ENCODE measurements at regions not wholly inside any gene's neighbourhood (a gene's known extent, or its start where the extent isn't known, plus 50 kb on each side); places are given as distances from the start of the nearest gene placed in this dataset.
"Not testable (repeated sequence)": the region's sequence is repeated elsewhere in the genome, so short reads cannot be mapped to it uniquely, and the experiment has no call there.

GRCh38 chr17:70956726-70957125 lies 787.4 kb downstream of the KCNJ2 start:
- DNase-seq = no peak

- no peak for DNase-seq
Measured at GRCh38 chr17:70961341-70961740, 792.0 kb downstream of the KCNJ2 start.

GRCh38 chr17:70968302-70968701 lies 799.0 kb downstream of the KCNJ2 start:
- no peak for DNase-seq

GRCh38 chr17:70969521-70970034 lies 800.2 kb downstream of the KCNJ2 start:
- DNase-seq = no peak

- no peak for DNase-seq
Measured at GRCh38 chr17:70976447-70976846, 807.1 kb downstream of the KCNJ2 start.

- DNase-seq = no peak
Measured at GRCh38 chr17:70984873-70985272, 815.5 kb downstream of the KCNJ2 start.

GRCh38 chr17:70987867-70988340 lies 818.6 kb downstream of the KCNJ2 start:
- DNase-seq = no peak

GRCh38 chr17:70988622-70989021 lies 819.3 kb downstream of the KCNJ2 start:
- DNase-seq = no peak

- no peak for DNase-seq
Measured at GRCh38 chr17:70989280-70989679, 819.9 kb downstream of the KCNJ2 start.

- DNase-seq = no peak
Measured at GRCh38 chr17:70994194-70994593, 824.9 kb downstream of the KCNJ2 start.

- DNase-seq = no peak
Measured at GRCh38 chr17:70995997-70996396, 826.7 kb downstream of the KCNJ2 start.

- DNase-seq = no peak
Measured at GRCh38 chr17:71003736-71004135, 834.4 kb downstream of the KCNJ2 start.

- no peak for DNase-seq
Measured at GRCh38 chr17:71004413-71004812, 835.1 kb downstream of the KCNJ2 start.

GRCh38 chr17:71011391-71011790 lies 842.1 kb downstream of the KCNJ2 start:
- DNase-seq = no peak

GRCh38 chr17:71019699-71020098 lies 850.4 kb downstream of the KCNJ2 start:
- DNase-seq = no peak

GRCh38 chr17:71022758-71023157 lies 853.4 kb downstream of the KCNJ2 start:
- DNase-seq = no peak

- peak; percentile 77 for DNase-seq
Measured at GRCh38 chr17:71023249-71024030, 854.1 kb downstream of the KCNJ2 start.

GRCh38 chr17:71024172-71024571 lies 854.8 kb downstream of the KCNJ2 start:
- no peak for DNase-seq

- no peak for DNase-seq
Measured at GRCh38 chr17:71024969-71025368, 855.6 kb downstream of the KCNJ2 start.

- DNase-seq = no peak
Measured at GRCh38 chr17:71029246-71029645, 859.9 kb downstream of the KCNJ2 start.

- not testable (repeated sequence) for DNase-seq
Measured at GRCh38 chr17:71031286-71031685, 862.0 kb downstream of the KCNJ2 start.

- peak; percentile 70 for DNase-seq
Measured at GRCh38 chr17:71032746-71033273, 863.5 kb downstream of the KCNJ2 start.

GRCh38 chr17:71033336-71033735 lies 864.0 kb downstream of the KCNJ2 start:
- peak; percentile 66 for DNase-seq

GRCh38 chr17:71035226-71035625 lies 865.9 kb downstream of the KCNJ2 start:
- no peak for DNase-seq
